ENCODE measurements at regions not wholly inside any gene's neighbourhood (a gene's known extent, or its start where the extent isn't known, plus 50 kb on each side); places are given as distances from the start of the nearest gene placed in this dataset.

DNA sequence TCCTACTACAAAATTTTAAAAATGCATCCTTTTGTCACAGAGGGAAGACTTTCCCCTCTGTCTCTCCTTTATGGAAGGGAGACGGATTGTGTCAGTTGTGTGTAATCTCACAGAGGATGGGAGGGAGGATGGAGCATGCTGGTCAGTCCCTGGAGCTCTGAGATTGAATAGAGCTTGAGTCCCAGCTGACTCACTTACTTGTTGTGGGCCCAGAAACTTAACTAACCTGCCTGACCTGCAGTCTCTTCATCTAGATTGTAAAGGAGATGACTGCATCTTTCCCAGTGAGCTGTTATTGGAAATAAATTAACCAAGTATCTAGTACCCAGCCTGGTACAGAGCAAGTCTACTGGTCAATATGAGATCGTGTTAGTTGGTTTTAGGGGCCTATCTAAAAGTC, 77.9 kb upstream of the ADO start:
- no peak overlapping the region for H2AFZ ChIP-seq (replicated peaks)
- no peak overlapping the region for H3K27ac ChIP-seq
- Mint-ChIP-seq H3K9me3 (no peaks in the 10 kb centered on the region), H3K4me1 (no peaks in the 10 kb centered on the region), H3K27me3 (ENCODE audit: insufficient read depth, low read depth) (peaks cover 3% of the 10 kb centered on the region), H3K4me3 (no peak overlapping the region), H3K36me3 (no peaks in the 10 kb centered on the region), H3K27ac (no peak overlapping the region)
- H3K4me1 ChIP-seq: no peaks in the 10 kb centered on the region
- H3K9me3 ChIP-seq (ENCODE audit: low read depth): no peaks in the 10 kb centered on the region
- no peaks in the 10 kb centered on the region for H3F3A ChIP-seq (ENCODE audit: low read depth)
- DNase-seq (ENCODE audit: low spot score): no peak
- TF ChIP-seq EZH2phosphoT487 (IDR thresholded peaks at IDR 0.05) (no peak), EZH2 (IDR thresholded peaks at IDR 0.05) (no peak)
- TF ChIP-seq, protein P1, sequence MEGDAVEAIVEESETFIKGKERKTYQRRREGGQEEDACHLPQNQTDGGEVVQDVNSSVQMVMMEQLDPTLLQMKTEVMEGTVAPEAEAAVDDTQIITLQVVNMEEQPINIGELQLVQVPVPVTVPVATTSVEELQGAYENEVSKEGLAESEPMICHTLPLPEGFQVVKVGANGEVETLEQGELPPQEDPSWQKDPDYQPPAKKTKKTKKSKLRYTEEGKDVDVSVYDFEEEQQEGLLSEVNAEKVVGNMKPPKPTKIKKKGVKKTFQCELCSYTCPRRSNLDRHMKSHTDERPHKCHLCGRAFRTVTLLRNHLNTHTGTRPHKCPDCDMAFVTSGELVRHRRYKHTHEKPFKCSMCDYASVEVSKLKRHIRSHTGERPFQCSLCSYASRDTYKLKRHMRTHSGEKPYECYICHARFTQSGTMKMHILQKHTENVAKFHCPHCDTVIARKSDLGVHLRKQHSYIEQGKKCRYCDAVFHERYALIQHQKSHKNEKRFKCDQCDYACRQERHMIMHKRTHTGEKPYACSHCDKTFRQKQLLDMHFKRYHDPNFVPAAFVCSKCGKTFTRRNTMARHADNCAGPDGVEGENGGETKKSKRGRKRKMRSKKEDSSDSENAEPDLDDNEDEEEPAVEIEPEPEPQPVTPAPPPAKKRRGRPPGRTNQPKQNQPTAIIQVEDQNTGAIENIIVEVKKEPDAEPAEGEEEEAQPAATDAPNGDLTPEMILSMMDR (IDR thresholded peaks at IDR 0.05): no peak
- H3K36me3 ChIP-seq: no peaks in the 10 kb centered on the region
- no peak overlapping the region for H3K9ac ChIP-seq
- no peaks in the 10 kb centered on the region for H3K27me3 ChIP-seq
- no peak overlapping the region for H3K4me3 ChIP-seq
- H4K20me1 ChIP-seq (ENCODE audit: low read depth): no peaks in the 10 kb centered on the region
- H3K4me2 ChIP-seq: no peak overlapping the region
- H3K79me2 ChIP-seq (ENCODE audit: low read depth): no peaks in the 10 kb centered on the region

DNA sequence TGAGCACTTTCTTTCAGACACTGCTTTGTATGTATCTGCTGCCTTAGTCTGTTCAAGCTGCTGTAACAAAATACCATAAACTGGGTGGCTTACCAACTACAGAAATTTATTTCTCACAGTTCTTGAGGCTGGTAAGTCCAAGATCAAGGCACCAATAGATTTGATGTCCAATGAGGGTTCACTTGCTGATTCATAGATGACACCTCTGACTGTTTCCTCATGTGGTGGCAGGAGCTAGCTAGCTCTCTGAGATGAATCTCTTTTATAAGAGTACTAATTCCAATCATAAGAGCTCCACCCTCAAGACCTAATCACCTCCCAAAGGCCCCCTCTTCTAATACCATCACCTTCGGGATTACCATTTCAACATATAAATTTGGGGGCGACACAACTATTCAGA, 76.6 kb upstream of the ADO start:
- no peaks in the 10 kb centered on the region for H3K36me3 Mint-ChIP-seq
- H3K27ac ChIP-seq: no peak overlapping the region
- H3K27me3 Mint-ChIP-seq (ENCODE audit: insufficient read depth, low read depth): peaks cover 3% of the 10 kb centered on the region
- H3K27ac Mint-ChIP-seq: no peak overlapping the region
- H3K9me3 ChIP-seq (ENCODE audit: low read depth): no peaks in the 10 kb centered on the region
- DNase-seq (ENCODE audit: low spot score): no peak
- H3K4me3 Mint-ChIP-seq: no peak overlapping the region
- no peaks in the 10 kb centered on the region for H3K27me3 ChIP-seq
- H3K9ac ChIP-seq: no peak overlapping the region
- no peaks in the 10 kb centered on the region for H3K79me2 ChIP-seq (ENCODE audit: low read depth)
- no peak overlapping the region for H3K4me3 ChIP-seq
- H3K36me3 ChIP-seq: no peaks in the 10 kb centered on the region
- H3F3A ChIP-seq (ENCODE audit: low read depth): no peaks in the 10 kb centered on the region
- H2AFZ ChIP-seq (replicated peaks): no peak overlapping the region
- TF ChIP-seq EZH2phosphoT487 (IDR thresholded peaks at IDR 0.05): no peak
- TF ChIP-seq EZH2 (IDR thresholded peaks at IDR 0.05): no peak
- TF ChIP-seq, protein P1 (IDR thresholded peaks at IDR 0.05): no peak
- H4K20me1 ChIP-seq (ENCODE audit: low read depth): no peaks in the 10 kb centered on the region
- H3K9me3 Mint-ChIP-seq: no peaks in the 10 kb centered on the region
- H3K4me1 ChIP-seq: no peaks in the 10 kb centered on the region
- H3K4me1 Mint-ChIP-seq: no peaks in the 10 kb centered on the region
- no peak overlapping the region for H3K4me2 ChIP-seq

DNA sequence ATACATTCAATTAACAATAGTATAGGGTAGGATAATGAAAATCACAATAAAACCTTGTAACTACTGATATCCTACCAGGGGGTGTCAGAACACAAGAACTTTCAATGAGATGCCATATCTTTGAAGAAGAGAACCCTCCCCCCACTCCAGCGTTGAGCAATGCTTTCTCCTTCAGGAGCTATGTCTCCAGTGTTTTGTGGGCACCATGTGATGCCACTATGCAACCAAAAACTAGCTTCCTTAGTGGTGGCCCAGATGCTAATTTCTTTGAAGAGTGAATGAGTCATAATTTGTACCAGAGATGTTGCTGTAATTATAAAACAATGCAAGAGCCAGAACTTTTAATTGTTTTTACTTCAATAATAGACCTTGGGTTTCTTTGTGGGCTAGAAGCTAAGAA, 76.0 kb upstream of the ADO start:
- H3K4me1 Mint-ChIP-seq: no peaks in the 10 kb centered on the region
- no peak overlapping the region for H3K4me2 ChIP-seq
- no peak overlapping the region for H2AFZ ChIP-seq (replicated peaks)
- H3K27ac ChIP-seq: no peak overlapping the region
- H3K4me3 ChIP-seq: no peak overlapping the region
- TF ChIP-seq EZH2 (IDR thresholded peaks at IDR 0.05): no peak
- TF ChIP-seq, protein P1 (IDR thresholded peaks at IDR 0.05): no peak
- TF ChIP-seq EZH2phosphoT487 (IDR thresholded peaks at IDR 0.05): no peak
- no peaks in the 10 kb centered on the region for H3K36me3 ChIP-seq
- H3K4me3 Mint-ChIP-seq: no peak overlapping the region
- H3K79me2 ChIP-seq (ENCODE audit: low read depth): no peaks in the 10 kb centered on the region
- no peaks in the 10 kb centered on the region for H3K27me3 ChIP-seq
- no peak overlapping the region for H3K9ac ChIP-seq
- no peak overlapping the region for H3K27ac Mint-ChIP-seq
- H4K20me1 ChIP-seq (ENCODE audit: low read depth): no peaks in the 10 kb centered on the region
- no peaks in the 10 kb centered on the region for H3K36me3 Mint-ChIP-seq
- no peaks in the 10 kb centered on the region for H3K9me3 ChIP-seq (ENCODE audit: low read depth)
- no peaks in the 10 kb centered on the region for H3K9me3 Mint-ChIP-seq
- H3K4me1 ChIP-seq: no peaks in the 10 kb centered on the region
- peaks cover 3% of the 10 kb centered on the region for H3K27me3 Mint-ChIP-seq (ENCODE audit: insufficient read depth, low read depth)
- H3F3A ChIP-seq (ENCODE audit: low read depth): no peaks in the 10 kb centered on the region
- no peak for DNase-seq (ENCODE audit: low spot score)

Data from neural progenitor cell (in vitro differentiated cells).